B cell (primary cell): ENCODE measurements at regions not wholly inside any gene's neighbourhood (a gene's known extent, or its start where the extent isn't known, plus 50 kb on each side); places are given as distances from the start of the nearest gene placed in this dataset.

ENCODE experiments used
- CTCF ChIP-seq: fragments of 200-600 bp; IDR thresholded peaks from one replicate; pipeline ENCODE4 v1.8.0; 2022; ENCODE audit warnings: antibody characterized with exemption, mild to moderate bottlenecking
- EZH2 ChIP-seq: IDR thresholded peaks from 2 replicates; pipeline ENCODE4 v1.6.1; 2012; ENCODE audit warnings: borderline replicate concordance, low read depth, mild to moderate bottlenecking, moderate library complexity, low read length; ENCODE audit not compliant: insufficient read depth, poor library complexity, severe bottlenecking

GRCh38 chr6:91895599-91896285 lies 1308.9 kb upstream of the MAP3K7 start:
- no peak for TF ChIP-seq CTCF
- no peak for TF ChIP-seq EZH2
